HG02588 (cell line): ENCODE measurements at regions not wholly inside any gene's neighbourhood (a gene's known extent, or its start where the extent isn't known, plus 50 kb on each side); places are given as distances from the start of the nearest gene placed in this dataset.
"Not testable (repeated sequence)": the region's sequence is repeated elsewhere in the genome, so short reads cannot be mapped to it uniquely, and the experiment has no call there.

Experiments
- ATAC-seq: cut with Tn5 transposase; IDR thresholded peaks from one replicate; pipeline ENCODE4 v1.9.1; 2021; ENCODE audit warnings: mild to moderate bottlenecking, moderate library complexity; ENCODE audit not compliant: unreplicated experiment

DNA sequence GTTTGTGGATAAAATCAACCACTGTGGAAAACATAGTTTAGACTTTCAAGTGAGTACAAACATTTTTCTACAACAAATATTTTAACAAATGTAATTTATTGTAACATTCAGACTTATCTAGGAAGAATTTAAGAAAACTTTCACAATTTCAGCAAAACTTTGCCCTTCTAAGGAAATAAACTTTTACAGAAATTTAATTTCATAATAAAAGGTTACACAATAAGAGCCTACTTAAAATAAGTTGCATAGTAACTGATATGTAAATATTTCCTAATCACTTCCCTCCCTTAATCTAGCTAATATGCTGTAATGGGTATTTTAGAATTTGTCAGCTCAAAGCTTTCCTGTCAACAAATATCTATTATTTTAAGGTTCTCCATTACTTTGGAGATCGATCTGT is 1899.9 kb downstream of the MAT2B start:
- ATAC-seq, result no peak

DNA sequence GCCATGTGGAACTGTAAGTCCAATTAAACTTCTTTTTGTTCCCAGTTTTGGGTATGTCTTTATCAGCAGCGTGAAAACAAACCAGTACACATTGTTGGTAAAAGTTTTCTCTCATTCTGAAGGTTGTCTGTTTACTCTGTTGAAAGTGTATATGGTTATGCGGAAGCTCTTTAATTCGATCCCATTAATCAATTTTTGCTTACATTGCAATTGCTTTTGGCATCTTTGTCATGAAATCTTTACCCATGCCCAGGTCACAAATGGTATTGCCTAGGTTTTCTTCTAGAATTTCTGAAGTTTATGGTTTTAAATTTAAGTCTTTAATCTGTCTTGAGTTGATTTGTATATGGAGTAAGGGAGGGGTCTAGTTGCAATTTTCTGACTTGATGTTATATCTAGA is 1901.9 kb downstream of the MAT2B start:
- ATAC-seq, result no peak

DNA sequence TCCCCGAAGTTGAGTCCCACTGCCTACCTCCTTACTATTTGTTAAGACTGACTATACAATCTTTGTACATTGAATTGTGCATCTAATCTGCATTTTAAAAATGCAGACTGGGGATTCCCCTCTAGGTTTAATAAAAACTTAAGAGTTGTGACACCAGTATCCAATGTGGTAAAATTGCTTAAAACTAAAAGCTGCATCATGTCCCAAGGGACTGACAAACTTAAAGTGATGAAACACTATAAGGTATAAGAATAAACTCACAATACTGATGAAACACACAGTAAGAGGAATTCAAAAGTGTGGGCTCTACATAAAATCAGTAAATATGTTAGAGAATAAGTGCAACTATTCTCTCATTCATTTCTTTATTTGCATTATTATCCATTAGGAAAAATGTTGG is 1905.1 kb downstream of the MAT2B start:
- ATAC-seq, result no peak

- ATAC-seq, result not testable (repeated sequence)
Observed at GRCh38 chr5:165411532-165411931, 1906.1 kb downstream of the MAT2B start.

DNA sequence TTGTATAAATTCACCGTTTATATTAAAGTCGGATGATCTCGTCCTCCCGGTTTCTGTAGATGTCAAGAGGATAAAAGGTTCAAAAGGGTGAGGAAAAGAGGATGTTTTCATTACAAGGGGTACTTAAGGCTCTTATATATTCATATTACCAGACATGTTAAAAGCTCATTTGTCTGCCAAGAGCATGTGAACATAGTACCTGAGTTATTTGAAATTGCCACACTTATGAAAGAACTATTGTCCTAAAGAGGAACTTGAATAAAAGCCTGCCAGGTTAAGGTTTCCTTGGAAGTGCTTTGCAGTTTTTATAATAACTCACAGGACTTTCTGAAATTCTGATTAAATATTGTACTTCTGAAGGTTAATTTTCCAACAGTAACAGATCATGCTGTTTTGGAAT is 1915.1 kb downstream of the MAT2B start:
- ATAC-seq, result no peak

- no peak for ATAC-seq
Observed at GRCh38 chr5:165423697-165424299, 1918.4 kb downstream of the MAT2B start.

DNA sequence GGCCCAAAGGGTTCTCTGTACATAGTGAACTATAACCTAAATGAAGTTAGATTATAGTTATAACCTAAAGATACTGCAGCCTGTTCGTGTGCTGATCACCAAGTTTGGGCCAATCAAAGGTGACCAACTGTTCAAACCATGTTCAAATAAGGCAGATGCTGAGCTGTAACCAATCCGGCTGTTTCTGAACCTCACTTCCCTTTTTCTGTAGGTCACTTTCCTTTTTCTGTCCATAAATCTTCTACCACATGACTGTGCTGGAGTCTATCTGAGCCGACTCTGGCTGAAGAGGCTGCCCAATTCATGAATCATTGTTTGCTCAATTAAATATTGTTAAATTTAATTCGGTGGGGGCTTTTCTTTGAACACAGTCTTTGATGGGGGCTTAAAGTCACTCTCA is 1920.2 kb downstream of the MAT2B start:
- no peak for ATAC-seq

DNA sequence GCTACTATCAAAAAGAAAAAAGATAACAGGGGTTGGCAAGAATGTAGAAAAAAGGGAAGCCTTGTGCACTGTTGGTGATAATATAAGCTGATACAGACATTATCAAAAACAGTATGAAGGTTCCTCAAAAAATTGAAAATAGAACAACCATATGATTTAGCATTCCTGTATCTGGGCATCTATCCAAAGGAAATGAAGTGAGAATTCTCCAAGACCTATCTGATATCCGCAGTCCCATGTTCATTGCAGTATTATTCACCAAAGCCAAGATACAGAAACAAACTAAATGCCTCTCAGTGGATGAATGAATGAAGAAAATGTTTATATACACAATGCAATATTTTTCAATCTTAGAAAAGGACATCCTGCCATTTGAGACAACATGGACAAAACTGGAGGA is 1943.3 kb downstream of the MAT2B start:
- no peak for ATAC-seq

DNA sequence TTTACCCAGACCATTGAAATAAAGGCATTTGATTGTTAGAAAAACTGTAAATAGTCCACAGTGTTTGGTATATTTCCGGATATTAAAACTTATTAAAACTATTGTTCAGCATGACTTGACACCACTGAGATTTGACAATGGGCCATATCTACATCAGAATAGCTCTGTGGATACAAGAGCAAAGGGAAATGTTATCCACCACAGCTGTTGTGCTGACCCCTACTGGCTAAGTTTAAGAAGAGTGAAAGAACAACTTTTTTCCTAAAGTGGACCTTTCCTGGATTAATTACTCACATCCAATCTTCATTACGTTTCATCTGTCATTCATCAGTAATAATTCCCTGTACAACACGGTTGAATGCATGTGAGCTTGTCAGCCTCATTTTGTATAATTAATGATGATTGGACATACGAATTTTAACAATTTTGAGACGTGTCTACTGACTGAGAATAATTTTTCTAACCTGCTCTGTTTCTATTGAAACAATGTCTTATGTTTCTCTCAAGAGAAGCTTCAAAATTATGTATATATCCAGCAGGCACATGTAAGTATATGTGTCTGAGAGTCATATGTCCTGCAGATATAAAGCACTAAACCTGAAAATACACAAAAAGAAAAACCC is 1952.6 kb downstream of the MAT2B start:
- ATAC-seq, result no peak

- ATAC-seq, result no peak
Observed at GRCh38 chr5:165459232-165459631, 1953.8 kb downstream of the MAT2B start.

DNA sequence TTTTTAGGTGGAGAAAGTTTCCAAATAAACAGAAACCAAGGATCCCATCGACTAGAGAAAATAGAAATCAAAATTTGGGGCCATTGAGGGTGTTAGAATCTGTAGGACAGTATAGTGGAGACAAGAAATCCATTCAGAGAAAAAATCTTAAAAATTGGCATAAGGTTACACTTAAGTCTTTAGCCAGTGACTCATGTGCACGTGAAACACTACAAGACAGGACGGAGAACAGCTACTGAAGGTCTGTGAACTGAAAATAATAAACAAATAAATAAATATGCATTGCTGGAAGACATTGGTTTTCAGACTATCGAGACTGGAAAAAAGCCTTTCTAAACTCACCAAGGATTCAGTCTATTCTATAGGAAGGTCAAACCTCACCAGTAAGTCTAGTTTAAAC is 1955.5 kb downstream of the MAT2B start:
- ATAC-seq, result no peak

DNA sequence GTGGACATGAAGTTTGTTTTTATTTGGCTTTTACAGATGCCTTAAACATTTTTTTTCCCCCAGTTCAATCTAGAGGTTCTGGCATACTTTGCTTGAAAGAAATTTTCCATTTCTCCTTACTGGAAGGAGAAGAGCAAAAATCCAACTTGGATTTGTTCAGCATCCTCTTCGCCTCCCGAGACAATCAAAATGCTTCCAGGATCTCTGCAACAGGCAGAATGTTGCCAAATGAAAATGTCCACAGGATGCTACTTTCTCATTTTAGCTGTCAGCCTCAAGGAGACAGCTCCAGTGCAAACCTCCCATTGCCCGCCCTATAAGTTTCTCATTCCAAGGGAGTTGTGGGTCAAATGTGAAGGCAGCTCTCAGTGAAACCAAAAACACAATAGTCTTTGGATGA is 1972.1 kb downstream of the MAT2B start:
- no peak for ATAC-seq

DNA sequence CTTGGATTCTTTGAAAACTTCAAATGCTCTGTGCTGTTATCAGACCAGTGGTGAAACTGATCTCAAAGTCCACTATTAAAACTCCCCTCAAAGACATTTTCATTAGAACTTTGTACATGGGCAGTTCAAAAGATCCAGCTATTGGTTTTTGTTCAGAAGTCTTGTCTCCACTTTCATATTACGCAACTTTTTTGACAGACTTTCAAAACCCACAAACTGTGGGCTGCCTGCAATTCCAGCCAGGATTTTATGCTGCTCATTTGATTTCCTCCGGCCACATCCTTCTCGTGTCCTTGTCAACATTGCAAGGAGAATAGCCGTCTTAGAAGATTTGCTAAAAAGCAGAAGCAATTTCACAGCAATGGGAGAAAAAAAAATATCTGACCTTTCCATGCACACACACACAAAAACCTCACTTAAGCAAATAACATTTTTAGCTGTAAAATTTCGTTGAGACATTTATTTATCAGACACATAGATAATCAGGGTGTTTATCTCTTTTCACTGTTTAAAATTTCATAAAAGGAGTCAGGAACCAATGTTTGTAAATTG is 1990.5 kb downstream of the MAT2B start:
- no peak for ATAC-seq

DNA sequence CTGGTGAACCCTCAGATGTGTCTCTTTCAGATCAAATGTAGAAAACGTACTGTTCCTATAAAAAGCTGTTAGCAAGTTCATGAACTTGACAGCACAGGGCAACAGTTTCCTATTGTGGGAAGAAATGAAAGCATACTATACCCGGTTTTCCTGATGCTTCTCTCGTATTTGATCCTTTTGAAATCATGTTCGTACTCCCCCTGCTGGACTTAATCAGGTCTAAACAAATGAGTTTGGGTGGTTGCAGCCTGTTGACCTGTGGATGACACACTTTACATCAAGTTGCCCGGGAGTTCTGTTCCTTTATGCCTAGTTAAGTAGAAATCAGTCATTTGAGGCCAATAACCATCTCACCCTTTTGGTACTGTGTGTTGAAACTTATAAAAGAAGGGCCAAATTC is 1992.3 kb downstream of the MAT2B start:
- ATAC-seq, result no peak

DNA sequence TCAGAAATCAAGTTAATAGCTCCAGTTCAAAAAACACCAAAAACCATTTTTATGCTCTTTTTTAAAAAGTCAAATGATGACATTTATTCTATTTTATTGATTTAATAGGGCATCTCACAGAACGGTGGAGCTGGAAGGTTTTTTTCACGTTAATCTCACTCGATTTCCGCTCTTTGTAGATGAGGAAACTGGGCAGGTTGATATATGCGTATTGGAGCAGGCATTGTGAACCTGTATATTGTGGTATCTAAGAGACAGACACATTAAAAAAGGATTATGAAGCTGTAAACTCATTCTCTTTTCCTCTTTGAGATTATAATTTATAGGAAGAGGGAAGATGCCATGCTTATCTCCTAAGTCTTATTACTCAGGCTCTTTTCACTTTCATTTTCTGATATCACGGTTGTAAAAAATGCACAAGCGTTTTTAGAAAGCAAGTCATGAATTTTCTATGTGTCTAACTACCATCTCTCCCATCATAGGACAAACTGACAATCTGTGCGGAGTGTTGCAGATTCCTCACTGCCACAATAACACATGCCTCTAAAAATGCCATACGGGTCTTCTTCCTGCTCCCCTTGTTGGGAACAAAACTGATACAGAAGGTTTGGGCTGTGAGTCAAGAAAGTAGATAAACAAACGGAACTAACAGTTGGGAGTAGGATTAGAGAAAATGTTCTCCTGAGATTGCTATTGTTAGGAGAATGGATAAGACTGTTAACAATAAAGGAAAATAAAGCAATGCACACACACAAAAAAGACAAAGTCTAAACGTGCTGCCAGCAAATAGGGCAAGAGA is 1997.7 kb downstream of the MAT2B start:
- ATAC-seq, result no peak

GRCh38 chr5:165504674-165505073 is 1999.3 kb downstream of the MAT2B start:
- ATAC-seq, result no peak

- no peak for ATAC-seq
Observed at GRCh38 chr5:165508286-165508685, 2002.9 kb downstream of the MAT2B start.

GRCh38 chr5:165508861-165509260 is 2003.4 kb downstream of the MAT2B start:
- ATAC-seq, result no peak

DNA sequence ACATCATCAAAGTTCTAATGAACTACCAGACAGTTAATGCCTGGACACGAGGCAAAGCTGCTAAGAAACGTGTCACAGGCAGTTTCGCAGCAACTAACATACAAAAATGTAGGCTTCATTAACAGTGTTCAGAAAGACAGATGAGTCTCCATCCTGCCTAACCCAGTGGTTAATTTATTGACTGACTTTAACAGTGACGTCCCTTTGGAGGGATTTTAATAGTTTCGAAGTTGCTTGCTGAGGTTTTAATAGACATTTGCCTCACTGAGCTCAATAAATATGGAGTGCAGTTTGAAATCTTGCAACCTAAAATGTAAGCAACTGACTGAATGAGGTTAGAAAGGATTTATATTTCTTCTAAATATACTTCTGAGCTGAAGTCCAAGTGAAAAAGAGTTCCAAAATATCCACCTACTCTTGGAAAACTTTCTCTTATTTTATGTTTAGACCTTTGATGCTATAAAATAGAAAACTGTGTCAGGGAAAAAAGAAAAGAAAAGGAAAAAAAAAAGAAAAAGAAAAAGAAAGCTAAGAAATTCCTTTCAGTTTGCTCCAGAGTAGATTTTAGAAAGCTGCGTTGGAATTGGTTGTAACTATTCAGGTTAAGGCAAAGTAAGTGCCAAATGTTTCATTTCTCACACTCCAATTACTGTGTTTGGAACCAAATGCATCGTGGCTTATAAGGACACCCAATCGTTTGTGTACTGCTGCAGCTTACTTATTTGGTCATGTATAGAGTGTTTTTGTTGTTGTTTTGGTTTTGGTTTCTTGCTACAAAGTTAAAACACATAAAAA is 2016.6 kb downstream of the MAT2B start:
- no peak for ATAC-seq

GRCh38 chr5:165525271-165525670 is 2019.9 kb downstream of the MAT2B start:
- no peak for ATAC-seq

DNA sequence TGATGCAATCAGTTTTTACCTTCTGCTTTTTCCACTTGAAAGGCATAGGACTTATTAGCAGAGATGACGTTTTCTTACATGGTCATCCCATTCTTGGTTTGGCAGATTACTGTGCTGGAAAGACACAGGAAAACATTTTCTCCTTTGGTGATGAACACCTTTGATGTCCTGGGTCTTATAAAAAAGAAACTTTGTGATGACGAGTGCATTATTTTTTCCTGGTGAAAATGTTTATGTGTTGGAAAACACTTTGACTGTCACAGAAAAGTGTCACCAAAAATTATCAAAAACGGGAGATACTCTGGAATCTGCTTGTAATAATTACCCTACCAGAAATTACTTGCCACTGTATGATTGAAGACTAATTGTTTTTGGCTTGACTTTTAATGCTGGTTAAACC is 2020.9 kb downstream of the MAT2B start:
- ATAC-seq, result no peak
